ENCODE measurements at regions not wholly inside any gene's neighbourhood (a gene's known extent, or its start where the extent isn't known, plus 50 kb on each side); places are given as distances from the start of the nearest gene placed in this dataset.

DNA sequence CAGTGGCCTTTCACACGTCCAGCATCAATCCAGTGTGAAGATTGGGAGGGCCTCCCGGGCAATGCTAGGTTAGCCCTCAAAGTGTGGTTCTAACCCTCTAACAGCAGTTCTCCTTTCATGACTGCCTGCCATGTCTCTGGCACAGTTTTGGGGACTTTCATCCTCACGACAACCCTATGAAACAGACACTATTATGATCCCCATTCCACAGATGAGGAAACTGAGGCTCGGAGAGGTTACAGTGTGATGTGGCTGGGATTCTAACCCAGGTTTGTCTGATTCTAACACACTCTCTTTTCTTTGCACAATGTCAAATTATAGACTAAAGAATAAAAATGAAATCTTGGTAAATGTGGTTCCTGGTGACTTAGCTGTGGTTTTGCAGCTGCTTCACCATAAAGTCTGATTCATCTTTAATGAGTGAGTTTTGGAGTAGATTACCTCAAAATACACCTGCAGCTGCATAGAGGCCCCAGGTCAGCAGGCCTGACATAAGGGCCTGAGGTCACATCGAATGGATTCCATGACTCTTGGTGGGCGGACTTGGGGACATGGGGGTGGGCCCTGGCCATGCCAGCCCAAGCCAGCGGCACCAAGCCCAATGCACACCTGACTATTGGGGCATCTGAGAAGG is 214.4 kb downstream of the GLI2 start:
- TF ChIP-seq, protein P1, sequence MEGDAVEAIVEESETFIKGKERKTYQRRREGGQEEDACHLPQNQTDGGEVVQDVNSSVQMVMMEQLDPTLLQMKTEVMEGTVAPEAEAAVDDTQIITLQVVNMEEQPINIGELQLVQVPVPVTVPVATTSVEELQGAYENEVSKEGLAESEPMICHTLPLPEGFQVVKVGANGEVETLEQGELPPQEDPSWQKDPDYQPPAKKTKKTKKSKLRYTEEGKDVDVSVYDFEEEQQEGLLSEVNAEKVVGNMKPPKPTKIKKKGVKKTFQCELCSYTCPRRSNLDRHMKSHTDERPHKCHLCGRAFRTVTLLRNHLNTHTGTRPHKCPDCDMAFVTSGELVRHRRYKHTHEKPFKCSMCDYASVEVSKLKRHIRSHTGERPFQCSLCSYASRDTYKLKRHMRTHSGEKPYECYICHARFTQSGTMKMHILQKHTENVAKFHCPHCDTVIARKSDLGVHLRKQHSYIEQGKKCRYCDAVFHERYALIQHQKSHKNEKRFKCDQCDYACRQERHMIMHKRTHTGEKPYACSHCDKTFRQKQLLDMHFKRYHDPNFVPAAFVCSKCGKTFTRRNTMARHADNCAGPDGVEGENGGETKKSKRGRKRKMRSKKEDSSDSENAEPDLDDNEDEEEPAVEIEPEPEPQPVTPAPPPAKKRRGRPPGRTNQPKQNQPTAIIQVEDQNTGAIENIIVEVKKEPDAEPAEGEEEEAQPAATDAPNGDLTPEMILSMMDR (IDR thresholded peaks at IDR 0.05), result no peak
- Mint-ChIP-seq H3K9me3 (no peaks in the 10 kb centered on the region), H3K27me3 (ENCODE audit: low read depth, poor library complexity) (peaks cover 11% of the 10 kb centered on the region), H3K4me1 (peaks cover 37% of the 10 kb centered on the region), H3K4me3 (no peak overlapping the region), H3K36me3 (ENCODE audit: low read depth) (peaks cover 9% of the 10 kb centered on the region), H3K27ac (peak overlapping the region; percentile 58)
- no peak for DNase-seq

DNA sequence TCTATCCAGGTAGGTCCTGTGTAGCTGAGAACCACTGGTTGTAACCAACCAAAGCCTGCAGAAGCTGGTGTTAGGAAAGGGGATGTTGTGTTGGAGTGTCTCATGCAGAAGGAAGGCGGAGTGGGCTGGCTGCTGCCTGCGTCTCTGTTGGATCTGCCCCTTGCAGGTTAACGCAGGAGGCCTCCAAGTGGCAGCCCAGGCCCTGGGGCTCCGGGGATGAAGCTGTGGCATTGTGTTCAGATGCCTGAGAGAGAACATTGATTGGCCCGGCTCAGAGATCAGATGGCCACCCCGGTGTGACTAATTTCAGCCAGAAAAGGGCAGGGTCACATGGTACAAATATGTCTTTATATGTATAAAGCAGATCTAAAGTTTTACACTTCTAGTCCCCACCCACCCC is 216.0 kb downstream of the GLI2 start:
- no peaks in the 10 kb centered on the region for H3K9me3 Mint-ChIP-seq
- no peak overlapping the region for H3K4me3 Mint-ChIP-seq
- H3K27me3 Mint-ChIP-seq (ENCODE audit: low read depth, poor library complexity), result peaks cover 11% of the 10 kb centered on the region
- TF ChIP-seq, protein P1 (IDR thresholded peaks at IDR 0.05), result no peak
- H3K4me1 Mint-ChIP-seq, result peaks cover 30% of the 10 kb centered on the region
- H3K27ac Mint-ChIP-seq, result no peak overlapping the region
- peaks cover 9% of the 10 kb centered on the region for H3K36me3 Mint-ChIP-seq (ENCODE audit: low read depth)
- no peak for DNase-seq

DNA sequence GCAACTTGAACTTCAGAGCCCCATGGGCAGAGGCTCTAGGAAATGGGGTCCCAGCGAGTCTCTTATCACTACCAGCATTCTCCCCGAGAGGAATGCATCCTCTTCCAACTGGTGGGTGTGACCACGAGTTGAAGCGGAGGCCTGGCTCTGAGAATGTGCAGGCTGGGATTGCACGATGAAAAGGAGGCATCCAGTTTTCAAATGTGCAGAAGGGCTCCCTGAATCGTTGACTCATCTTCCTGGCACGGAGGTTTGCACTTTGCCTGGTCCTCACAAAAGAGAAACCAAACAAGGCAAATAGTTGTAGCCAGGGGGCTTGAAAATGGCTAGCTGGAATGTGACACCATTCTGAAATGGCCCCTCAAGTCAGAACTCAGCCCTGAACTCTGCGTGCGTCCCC is 216.7 kb downstream of the GLI2 start:
- H3K27ac Mint-ChIP-seq, result no peak overlapping the region
- H3K9me3 Mint-ChIP-seq, result no peaks in the 10 kb centered on the region
- TF ChIP-seq, protein P1 (IDR thresholded peaks at IDR 0.05), result no peak
- no peak overlapping the region for H3K4me3 Mint-ChIP-seq
- H3K36me3 Mint-ChIP-seq (ENCODE audit: low read depth), result peaks cover 12% of the 10 kb centered on the region
- H3K27me3 Mint-ChIP-seq (ENCODE audit: low read depth, poor library complexity), result peaks cover 12% of the 10 kb centered on the region
- no peak for DNase-seq
- H3K4me1 Mint-ChIP-seq, result peaks cover 34% of the 10 kb centered on the region

DNA sequence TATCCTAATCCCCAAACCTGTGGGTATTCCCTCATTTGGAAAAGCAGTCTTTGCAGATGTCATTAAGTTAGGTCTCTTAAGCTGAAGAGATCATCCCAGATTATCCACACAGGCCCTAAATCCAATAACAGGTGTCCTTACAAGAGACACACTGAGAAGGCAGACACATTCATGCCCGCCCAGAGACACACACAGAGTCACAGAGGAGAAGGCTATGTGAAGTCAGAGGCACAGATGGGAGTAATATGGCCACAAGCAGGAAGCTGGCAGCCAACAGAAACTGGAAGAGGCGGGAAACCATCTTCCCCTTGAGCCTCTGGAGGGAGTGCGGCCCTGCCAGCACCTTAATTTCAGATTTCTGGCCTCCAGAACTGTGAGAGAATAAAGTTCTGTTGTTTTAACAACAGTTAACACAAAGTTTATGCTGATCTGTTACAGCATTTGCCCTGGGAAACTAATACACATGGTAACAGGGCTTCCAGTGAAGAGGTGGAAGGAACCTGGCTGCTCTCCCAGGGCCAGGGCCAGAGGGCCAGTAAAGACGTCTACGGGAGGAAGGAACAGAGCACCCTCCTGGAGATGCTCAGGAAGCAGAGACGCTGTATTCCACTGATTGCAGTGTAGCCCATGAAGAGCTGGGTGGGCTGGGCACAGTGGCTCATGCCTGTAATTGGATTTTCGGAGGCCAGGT is 217.5 kb downstream of the GLI2 start:
- no peak for DNase-seq
- Mint-ChIP-seq H3K27me3 (ENCODE audit: low read depth, poor library complexity) (peaks cover 15% of the 10 kb centered on the region), H3K9me3 (no peaks in the 10 kb centered on the region), H3K36me3 (ENCODE audit: low read depth) (peaks cover 14% of the 10 kb centered on the region), H3K4me1 (peaks cover 35% of the 10 kb centered on the region), H3K27ac (peak overlapping the region; percentile 64), H3K4me3 (no peak overlapping the region)
- TF ChIP-seq, protein P1 (IDR thresholded peaks at IDR 0.05), result no peak

DNA sequence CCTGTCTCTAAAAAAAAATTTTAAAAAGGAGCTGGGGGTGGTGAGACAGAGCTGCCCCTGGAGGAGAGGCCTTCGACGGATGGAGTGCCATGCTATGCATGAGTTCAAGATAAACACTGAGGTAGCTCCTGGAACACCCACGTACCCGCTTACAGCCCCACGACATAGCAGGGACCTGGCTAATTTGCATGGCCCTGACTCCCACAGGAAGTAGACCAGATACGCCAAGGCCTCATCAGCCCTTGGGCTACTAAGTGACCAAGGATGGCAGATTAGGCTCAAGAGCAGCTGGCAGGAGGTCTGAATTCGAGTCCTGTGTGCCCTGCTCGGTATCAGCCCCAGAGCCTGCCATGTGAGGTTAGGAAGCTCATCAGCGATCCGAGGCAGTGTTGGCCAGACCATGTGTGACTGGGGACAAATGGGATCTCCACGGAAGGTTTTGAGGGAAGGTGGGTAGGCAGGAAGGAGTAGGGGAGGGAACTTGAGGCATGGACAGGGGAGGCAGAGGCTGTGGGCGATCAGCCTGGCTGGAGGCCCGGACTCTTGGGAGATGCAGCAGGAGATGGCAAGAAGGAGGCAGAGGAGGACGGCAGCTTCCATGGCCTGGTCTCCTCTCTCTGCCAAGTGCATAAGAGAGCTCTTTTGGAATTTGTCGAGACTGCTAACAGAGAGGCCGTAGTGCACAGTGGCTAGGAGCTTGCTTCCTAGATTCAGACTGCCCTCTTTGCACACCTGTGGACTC is 218.3 kb downstream of the GLI2 start:
- TF ChIP-seq, protein P1 (IDR thresholded peaks at IDR 0.05), result no peak
- peaks cover 21% of the 10 kb centered on the region for H3K27me3 Mint-ChIP-seq (ENCODE audit: low read depth, poor library complexity)

More for the DNA sequence above, 218.3 kb downstream of the GLI2 start:
- peaks cover 14% of the 10 kb centered on the region for H3K36me3 Mint-ChIP-seq (ENCODE audit: low read depth)
- H3K27ac Mint-ChIP-seq, result peak overlapping the region; percentile 44
- DNase-seq, result no peak
- H3K4me1 Mint-ChIP-seq, result peaks cover 41% of the 10 kb centered on the region
- H3K4me3 Mint-ChIP-seq, result no peak overlapping the region
- no peaks in the 10 kb centered on the region for H3K9me3 Mint-ChIP-seq
